OCI-LY3 (cell line): ENCODE measurements at regions not wholly inside any gene's neighbourhood (a gene's known extent, or its start where the extent isn't known, plus 50 kb on each side); places are given as distances from the start of the nearest gene placed in this dataset.

Source experiments
- H2AFZ ChIP-seq: fragments of 200-600, 300-600 bp; shearing (Covaris generic); 2 replicates; pipeline ENCODE4 v1.6.0; 2014; ENCODE audit warnings: antibody characterized with exemption, low read depth, low read length
- H3K27ac ChIP-seq: fragments of 200-600, 300-600 bp; sonication (generic); 2 replicates; pipeline ENCODE4 v1.5.1; 2014; ENCODE audit warnings: mild to moderate bottlenecking, low read length, moderate library complexity, mixed read lengths
- H3K27me3 ChIP-seq: fragments of 200-600, 300-600 bp; sonication (generic); 2 replicates; pipeline ENCODE4 v1.6.1; 2014; ENCODE audit warnings: low read depth, low read length, mixed read lengths
- H3K36me3 ChIP-seq: fragments of 200-600, 300-600 bp; sonication (generic); replicated peaks from 2 replicates; pipeline ENCODE3; 2014; ENCODE audit warnings: low read depth, low read length, mixed read lengths
- H3K4me1 ChIP-seq: fragments of 300-600, 200-600 bp; sonication (generic); 2 replicates; pipeline ENCODE4 v1.6.1; 2014; ENCODE audit warnings: low read length, mixed read lengths
- H3K4me2 ChIP-seq: fragments of 200-600, 300-600 bp; sonication (generic); 2 replicates; pipeline ENCODE4 v1.6.1; 2014; ENCODE audit warnings: low read length, mixed read lengths
- H3K4me3 ChIP-seq: fragments of 300-600, 200-600 bp; sonication (generic); 2 replicates; pipeline ENCODE4 v1.5.1; 2014; ENCODE audit warnings: antibody characterized with exemption, mild to moderate bottlenecking, low read length, moderate library complexity
- H3K79me2 ChIP-seq: fragments of 300-600, 200-600 bp; shearing (Covaris generic); 2 replicates; pipeline ENCODE4 v1.6.1; 2014; ENCODE audit warnings: mild to moderate bottlenecking, low read length, mixed read lengths
- H3K9ac ChIP-seq: fragments of 300-600, 200-600 bp; shearing (Covaris generic); 2 replicates; pipeline ENCODE4 v1.6.0; 2014; ENCODE audit warnings: mild to moderate bottlenecking, low read length, moderate library complexity
- H3K9me3 ChIP-seq: fragments of 200-600, 300-600 bp; shearing (Covaris generic); 2 replicates; pipeline ENCODE4 v1.6.1; 2014; ENCODE audit warnings: low read length, mixed read lengths; ENCODE audit not compliant: insufficient read depth
- H4K20me1 ChIP-seq: fragments of 200-600, 300-600 bp; sonication (generic); 2 replicates; pipeline ENCODE4 v1.6.1; 2016; ENCODE audit warnings: low read length, mixed read lengths; ENCODE audit not compliant: insufficient read depth
- EZH2phosphoT487 ChIP-seq: fragments of 200-600 bp; shearing (Covaris generic); IDR thresholded peaks from 2 replicates; pipeline ENCODE4 v1.6.1; 2018; ENCODE audit warnings: antibody characterized with exemption, mixed run types, low read depth
- TF ChIP-seq, protein P1 (sequence below): fragments of 200-600, 300-600 bp; sonication (generic); IDR thresholded peaks from 2 replicates; pipeline ENCODE4 v1.5.1; 2014; ENCODE audit warnings: antibody characterized with exemption, low read length, low read depth

DNA sequence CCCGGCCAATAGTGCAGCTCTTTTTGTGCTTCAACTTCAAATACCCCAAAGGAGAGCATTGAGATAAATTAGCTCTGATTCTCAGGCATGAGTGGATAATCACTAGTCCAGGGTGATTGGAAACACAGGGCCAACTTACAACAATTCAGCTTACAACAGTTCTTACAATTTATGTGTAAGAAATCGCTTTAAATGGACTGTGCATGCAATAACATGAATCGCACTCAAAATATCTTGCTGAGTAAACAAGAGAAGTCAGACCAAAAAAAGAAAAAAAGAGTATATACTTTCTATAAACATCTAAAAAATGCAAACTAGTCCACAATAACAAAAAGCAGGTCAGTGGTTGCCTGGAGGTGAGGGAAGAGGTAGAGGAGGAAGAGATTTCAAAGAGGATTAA is 150.6 kb upstream of the EDIL3 start:
- Histone ChIP-seq H3K79me2 (no peaks in the 10 kb centered on the region), H3K4me2 (no peak overlapping the region), H4K20me1 (no peaks in the 10 kb centered on the region), H3K36me3 (no peaks in the 10 kb centered on the region), H2AFZ (no peak overlapping the region), H3K9me3 (no peaks in the 10 kb centered on the region), H3K27me3 (no peaks in the 10 kb centered on the region), H3K4me3 (no peak overlapping the region), H3K27ac (no peak overlapping the region), H3K9ac (no peak overlapping the region), H3K4me1 (no peaks in the 10 kb centered on the region)
- TF ChIP-seq, protein P1, sequence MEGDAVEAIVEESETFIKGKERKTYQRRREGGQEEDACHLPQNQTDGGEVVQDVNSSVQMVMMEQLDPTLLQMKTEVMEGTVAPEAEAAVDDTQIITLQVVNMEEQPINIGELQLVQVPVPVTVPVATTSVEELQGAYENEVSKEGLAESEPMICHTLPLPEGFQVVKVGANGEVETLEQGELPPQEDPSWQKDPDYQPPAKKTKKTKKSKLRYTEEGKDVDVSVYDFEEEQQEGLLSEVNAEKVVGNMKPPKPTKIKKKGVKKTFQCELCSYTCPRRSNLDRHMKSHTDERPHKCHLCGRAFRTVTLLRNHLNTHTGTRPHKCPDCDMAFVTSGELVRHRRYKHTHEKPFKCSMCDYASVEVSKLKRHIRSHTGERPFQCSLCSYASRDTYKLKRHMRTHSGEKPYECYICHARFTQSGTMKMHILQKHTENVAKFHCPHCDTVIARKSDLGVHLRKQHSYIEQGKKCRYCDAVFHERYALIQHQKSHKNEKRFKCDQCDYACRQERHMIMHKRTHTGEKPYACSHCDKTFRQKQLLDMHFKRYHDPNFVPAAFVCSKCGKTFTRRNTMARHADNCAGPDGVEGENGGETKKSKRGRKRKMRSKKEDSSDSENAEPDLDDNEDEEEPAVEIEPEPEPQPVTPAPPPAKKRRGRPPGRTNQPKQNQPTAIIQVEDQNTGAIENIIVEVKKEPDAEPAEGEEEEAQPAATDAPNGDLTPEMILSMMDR, result no peak
- TF ChIP-seq EZH2phosphoT487, result no peak

DNA sequence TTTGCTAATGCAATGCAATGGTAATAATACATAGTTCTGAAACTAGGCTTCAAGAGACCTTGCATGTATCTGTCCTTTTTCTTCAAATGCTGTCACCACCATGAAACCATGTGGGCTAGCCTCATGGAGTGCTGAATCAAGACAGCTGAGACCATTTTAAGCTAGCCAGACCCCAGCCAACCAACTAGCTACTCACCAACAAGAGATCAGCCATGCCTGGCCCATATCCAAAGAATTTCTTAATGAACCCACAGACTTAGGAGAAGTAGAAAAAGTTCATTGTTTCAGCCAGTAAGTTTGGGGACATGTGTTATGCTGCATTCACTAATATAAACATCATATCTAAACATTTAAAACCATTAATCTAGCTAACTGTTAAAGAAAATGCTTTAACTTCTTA is 139.8 kb upstream of the EDIL3 start:
- Histone ChIP-seq H3K36me3 (no peaks in the 10 kb centered on the region), H3K4me1 (no peaks in the 10 kb centered on the region), H3K27ac (no peak overlapping the region), H2AFZ (no peak overlapping the region), H3K9ac (no peak overlapping the region), H3K79me2 (no peaks in the 10 kb centered on the region), H3K27me3 (no peaks in the 10 kb centered on the region), H3K4me2 (no peak overlapping the region), H3K9me3 (no peaks in the 10 kb centered on the region), H4K20me1 (no peaks in the 10 kb centered on the region), H3K4me3 (no peak overlapping the region)
- no peak for TF ChIP-seq EZH2phosphoT487
- TF ChIP-seq, protein P1, result no peak

DNA sequence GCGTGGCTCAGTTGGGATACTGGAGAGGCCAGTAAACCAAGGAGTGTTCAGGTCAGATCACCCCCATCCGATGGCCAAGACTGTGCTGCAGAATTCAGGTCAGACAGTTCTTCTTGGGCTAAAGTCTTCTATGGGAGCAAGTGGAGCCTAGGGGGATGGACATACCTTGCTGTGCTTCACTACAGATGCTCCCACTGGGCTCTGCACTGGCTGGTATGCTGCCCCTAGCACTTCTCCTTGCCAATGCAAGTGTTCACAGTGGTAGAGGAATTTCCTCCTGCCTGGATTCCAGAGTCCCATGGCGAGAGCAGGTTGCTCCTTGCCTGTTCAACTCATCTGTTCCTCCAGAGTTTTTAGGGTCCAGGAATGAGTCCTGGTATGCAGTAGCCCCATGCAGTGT is 134.2 kb upstream of the EDIL3 start:
- TF ChIP-seq, protein P1, result no peak
- TF ChIP-seq EZH2phosphoT487, result no peak

DNA sequence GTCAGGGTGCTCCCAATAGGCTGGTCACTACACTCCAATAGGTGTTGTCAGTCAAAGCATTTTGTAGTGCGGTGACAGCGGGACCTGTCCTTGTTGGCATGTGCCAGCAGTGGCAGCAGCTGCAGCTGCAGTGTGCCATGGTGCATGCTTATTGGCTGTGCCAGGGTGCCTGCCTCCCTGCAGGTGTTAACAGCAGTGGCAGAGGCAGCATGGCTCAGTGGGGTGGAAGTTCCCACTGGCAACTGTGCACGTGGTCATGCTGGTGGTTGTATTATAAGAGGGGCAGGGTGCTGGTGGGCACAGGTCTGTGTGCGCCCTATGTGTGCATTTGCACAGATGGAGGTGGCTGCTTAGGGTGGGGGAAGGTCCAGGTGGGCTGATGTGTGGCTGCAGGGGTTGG is 133.7 kb upstream of the EDIL3 start:
- no peaks in the 10 kb centered on the region for H3K79me2 ChIP-seq
- TF ChIP-seq EZH2phosphoT487, result no peak
- TF ChIP-seq, protein P1, result no peak

More for the DNA sequence above, 134.2 kb upstream of the EDIL3 start:
- no peak overlapping the region for H3K4me3 ChIP-seq
- H3K79me2 ChIP-seq, result no peaks in the 10 kb centered on the region
- H3K9ac ChIP-seq, result no peak overlapping the region
- H3K4me2 ChIP-seq, result no peak overlapping the region
- no peaks in the 10 kb centered on the region for H3K4me1 ChIP-seq
- no peaks in the 10 kb centered on the region for H3K36me3 ChIP-seq
- no peaks in the 10 kb centered on the region for H4K20me1 ChIP-seq
- H2AFZ ChIP-seq, result no peak overlapping the region
- no peaks in the 10 kb centered on the region for H3K9me3 ChIP-seq
- no peak overlapping the region for H3K27ac ChIP-seq
- H3K27me3 ChIP-seq, result no peaks in the 10 kb centered on the region

More for the DNA sequence above, 133.7 kb upstream of the EDIL3 start:
- H3K9ac ChIP-seq, result no peak overlapping the region
- H3K27me3 ChIP-seq, result no peaks in the 10 kb centered on the region
- H4K20me1 ChIP-seq, result no peaks in the 10 kb centered on the region
- no peak overlapping the region for H3K27ac ChIP-seq
- H3K9me3 ChIP-seq, result no peaks in the 10 kb centered on the region
- no peak overlapping the region for H3K4me2 ChIP-seq
- H3K36me3 ChIP-seq, result no peaks in the 10 kb centered on the region
- H3K4me3 ChIP-seq, result no peak overlapping the region
- no peak overlapping the region for H2AFZ ChIP-seq
- H3K4me1 ChIP-seq, result no peaks in the 10 kb centered on the region
